ENCODE measurements at regions not wholly inside any gene's neighbourhood (a gene's known extent, or its start where the extent isn't known, plus 50 kb on each side); places are given as distances from the start of the nearest gene placed in this dataset.

- no peak overlapping the region for H3K27ac ChIP-seq (ENCODE audit: low read length)
- no peaks in the 10 kb centered on the region for H3K9me3 ChIP-seq (ENCODE audit: control insufficient read depth, low read depth, low read length)
- H3K4me1 ChIP-seq (ENCODE audit: control insufficient read depth, insufficient read depth, low read length), result no peaks in the 10 kb centered on the region
- no peaks in the 10 kb centered on the region for H3K36me3 ChIP-seq (ENCODE audit: control insufficient read depth, insufficient read depth, low read length)
- WGBS (ENCODE audit: insufficient coverage, low lambda C conversion rate), result 100% methylated on average over 1 of the region's 2 CpGs
- no peak overlapping the region for H3K4me3 ChIP-seq (ENCODE audit: low read length)
- DNase-seq, result no peak
- no peaks in the 10 kb centered on the region for H3K27me3 ChIP-seq (ENCODE audit: control insufficient read depth, insufficient read depth, low read length)
Measured at GRCh38 chr4:180794333-180794732, 1448.9 kb upstream of the TENM3 start.

GRCh38 chr4:180798036-180798577 is 1445.1 kb upstream of the TENM3 start:
- no peak for DNase-seq
- H3K27me3 ChIP-seq (ENCODE audit: control insufficient read depth, insufficient read depth, low read length), result no peaks in the 10 kb centered on the region
- H3K4me1 ChIP-seq (ENCODE audit: control insufficient read depth, insufficient read depth, low read length), result no peaks in the 10 kb centered on the region
- no peak overlapping the region for H3K27ac ChIP-seq (ENCODE audit: low read length)
- no peaks in the 10 kb centered on the region for H3K36me3 ChIP-seq (ENCODE audit: control insufficient read depth, insufficient read depth, low read length)
- no peaks in the 10 kb centered on the region for H3K9me3 ChIP-seq (ENCODE audit: control insufficient read depth, low read depth, low read length)
- no peak overlapping the region for H3K4me3 ChIP-seq (ENCODE audit: low read length)
- no CpG with 5 or more reads among the region's 4 CpGs for WGBS (ENCODE audit: insufficient coverage, low lambda C conversion rate)

- no peak for DNase-seq
- H3K36me3 ChIP-seq (ENCODE audit: control insufficient read depth, insufficient read depth, low read length), result no peaks in the 10 kb centered on the region
- no peaks in the 10 kb centered on the region for H3K9me3 ChIP-seq (ENCODE audit: control insufficient read depth, low read depth, low read length)
- H3K4me3 ChIP-seq (ENCODE audit: low read length), result no peak overlapping the region
- no peaks in the 10 kb centered on the region for H3K27me3 ChIP-seq (ENCODE audit: control insufficient read depth, insufficient read depth, low read length)
- no peak overlapping the region for H3K27ac ChIP-seq (ENCODE audit: low read length)
- H3K4me1 ChIP-seq (ENCODE audit: control insufficient read depth, insufficient read depth, low read length), result no peaks in the 10 kb centered on the region
- WGBS (ENCODE audit: insufficient coverage, low lambda C conversion rate), result 92% methylated on average over 2 of the region's 5 CpGs
Measured at GRCh38 chr4:180799798-180800197, 1443.4 kb upstream of the TENM3 start.

GRCh38 chr4:180805101-180805500 is 1438.1 kb upstream of the TENM3 start:
- 85% methylated on average over 3 of the region's 4 CpGs for WGBS (ENCODE audit: insufficient coverage, low lambda C conversion rate)
- H3K36me3 ChIP-seq (ENCODE audit: control insufficient read depth, insufficient read depth, low read length), result no peaks in the 10 kb centered on the region
- no peak for DNase-seq
- H3K27ac ChIP-seq (ENCODE audit: low read length), result no peak overlapping the region
- H3K4me3 ChIP-seq (ENCODE audit: low read length), result no peak overlapping the region
- H3K4me1 ChIP-seq (ENCODE audit: control insufficient read depth, insufficient read depth, low read length), result no peaks in the 10 kb centered on the region
- no peaks in the 10 kb centered on the region for H3K9me3 ChIP-seq (ENCODE audit: control insufficient read depth, low read depth, low read length)
- no peaks in the 10 kb centered on the region for H3K27me3 ChIP-seq (ENCODE audit: control insufficient read depth, insufficient read depth, low read length)

- no peaks in the 10 kb centered on the region for H3K27me3 ChIP-seq (ENCODE audit: control insufficient read depth, insufficient read depth, low read length)
- H3K4me1 ChIP-seq (ENCODE audit: control insufficient read depth, insufficient read depth, low read length), result no peaks in the 10 kb centered on the region
- H3K36me3 ChIP-seq (ENCODE audit: control insufficient read depth, insufficient read depth, low read length), result no peaks in the 10 kb centered on the region
- H3K9me3 ChIP-seq (ENCODE audit: control insufficient read depth, low read depth, low read length), result no peaks in the 10 kb centered on the region
- WGBS (ENCODE audit: insufficient coverage, low lambda C conversion rate), result no CpG with 5 or more reads among the region's 2 CpGs
- no peak overlapping the region for H3K27ac ChIP-seq (ENCODE audit: low read length)
- H3K4me3 ChIP-seq (ENCODE audit: low read length), result no peak overlapping the region
- no peak for DNase-seq
Measured at GRCh38 chr4:180808862-180809261, 1434.3 kb upstream of the TENM3 start.

GRCh38 chr4:180809439-180809838 is 1433.8 kb upstream of the TENM3 start:
- no peaks in the 10 kb centered on the region for H3K4me1 ChIP-seq (ENCODE audit: control insufficient read depth, insufficient read depth, low read length)
- no peaks in the 10 kb centered on the region for H3K27me3 ChIP-seq (ENCODE audit: control insufficient read depth, insufficient read depth, low read length)
- no peaks in the 10 kb centered on the region for H3K36me3 ChIP-seq (ENCODE audit: control insufficient read depth, insufficient read depth, low read length)
- H3K9me3 ChIP-seq (ENCODE audit: control insufficient read depth, low read depth, low read length), result no peaks in the 10 kb centered on the region
- 17% methylated on average over 1 of the region's 4 CpGs for WGBS (ENCODE audit: insufficient coverage, low lambda C conversion rate)
- H3K27ac ChIP-seq (ENCODE audit: low read length), result no peak overlapping the region
- H3K4me3 ChIP-seq (ENCODE audit: low read length), result no peak overlapping the region
- no peak for DNase-seq

GRCh38 chr4:180810581-180810980 is 1432.6 kb upstream of the TENM3 start:
- no peaks in the 10 kb centered on the region for H3K9me3 ChIP-seq (ENCODE audit: control insufficient read depth, low read depth, low read length)
- no CpG with 5 or more reads among the region's 1 CpG for WGBS (ENCODE audit: insufficient coverage, low lambda C conversion rate)
- H3K4me1 ChIP-seq (ENCODE audit: control insufficient read depth, insufficient read depth, low read length), result no peaks in the 10 kb centered on the region
- no peak overlapping the region for H3K4me3 ChIP-seq (ENCODE audit: low read length)
- no peaks in the 10 kb centered on the region for H3K27me3 ChIP-seq (ENCODE audit: control insufficient read depth, insufficient read depth, low read length)
- H3K27ac ChIP-seq (ENCODE audit: low read length), result no peak overlapping the region
- DNase-seq, result no peak
- H3K36me3 ChIP-seq (ENCODE audit: control insufficient read depth, insufficient read depth, low read length), result no peaks in the 10 kb centered on the region

- H3K27ac ChIP-seq (ENCODE audit: low read length), result no peak overlapping the region
Measured at GRCh38 chr4:180811556-180811955, 1431.6 kb upstream of the TENM3 start.

GRCh38 chr4:180812783-180813182 is 1430.4 kb upstream of the TENM3 start:
- Histone ChIP-seq H3K36me3 (ENCODE audit: control insufficient read depth, insufficient read depth, low read length) (no peaks in the 10 kb centered on the region), H3K27me3 (ENCODE audit: control insufficient read depth, insufficient read depth, low read length) (no peaks in the 10 kb centered on the region), H3K4me1 (ENCODE audit: control insufficient read depth, insufficient read depth, low read length) (no peaks in the 10 kb centered on the region), H3K27ac (ENCODE audit: low read length) (no peak overlapping the region), H3K4me3 (ENCODE audit: low read length) (no peak overlapping the region), H3K9me3 (ENCODE audit: control insufficient read depth, low read depth, low read length) (no peaks in the 10 kb centered on the region)
- WGBS (ENCODE audit: insufficient coverage, low lambda C conversion rate), result 40% methylated on average over 1 of the region's 2 CpGs
- DNase-seq, result no peak

More at GRCh38 chr4:180811556-180811955, 1431.6 kb upstream of the TENM3 start:
- DNase-seq, result no peak
- H3K4me1 ChIP-seq (ENCODE audit: control insufficient read depth, insufficient read depth, low read length), result no peaks in the 10 kb centered on the region
- H3K4me3 ChIP-seq (ENCODE audit: low read length), result no peak overlapping the region
- no peaks in the 10 kb centered on the region for H3K9me3 ChIP-seq (ENCODE audit: control insufficient read depth, low read depth, low read length)
- H3K27me3 ChIP-seq (ENCODE audit: control insufficient read depth, insufficient read depth, low read length), result no peaks in the 10 kb centered on the region
- WGBS (ENCODE audit: insufficient coverage, low lambda C conversion rate), result 0% methylated on average over 1 of the region's 1 CpG
- no peaks in the 10 kb centered on the region for H3K36me3 ChIP-seq (ENCODE audit: control insufficient read depth, insufficient read depth, low read length)

GRCh38 chr4:180814875-180815417 is 1428.3 kb upstream of the TENM3 start:
- Histone ChIP-seq H3K4me1 (ENCODE audit: control insufficient read depth, insufficient read depth, low read length) (no peaks in the 10 kb centered on the region), H3K27ac (ENCODE audit: low read length) (no peak overlapping the region), H3K4me3 (ENCODE audit: low read length) (no peak overlapping the region), H3K9me3 (ENCODE audit: control insufficient read depth, low read depth, low read length) (no peaks in the 10 kb centered on the region), H3K36me3 (ENCODE audit: control insufficient read depth, insufficient read depth, low read length) (no peaks in the 10 kb centered on the region), H3K27me3 (ENCODE audit: control insufficient read depth, insufficient read depth, low read length) (no peaks in the 10 kb centered on the region)
- DNase-seq, result no peak
- WGBS (ENCODE audit: insufficient coverage, low lambda C conversion rate), result 100% methylated on average over 1 of the region's 3 CpGs

GRCh38 chr4:180817529-180817928 is 1425.7 kb upstream of the TENM3 start:
- H3K27me3 ChIP-seq (ENCODE audit: control insufficient read depth, insufficient read depth, low read length), result no peaks in the 10 kb centered on the region
- no peak overlapping the region for H3K4me3 ChIP-seq (ENCODE audit: low read length)
- no peaks in the 10 kb centered on the region for H3K9me3 ChIP-seq (ENCODE audit: control insufficient read depth, low read depth, low read length)
- no CpG with 5 or more reads among the region's 6 CpGs for WGBS (ENCODE audit: insufficient coverage, low lambda C conversion rate)
- no peaks in the 10 kb centered on the region for H3K4me1 ChIP-seq (ENCODE audit: control insufficient read depth, insufficient read depth, low read length)
- H3K27ac ChIP-seq (ENCODE audit: low read length), result no peak overlapping the region
- H3K36me3 ChIP-seq (ENCODE audit: control insufficient read depth, insufficient read depth, low read length), result no peaks in the 10 kb centered on the region
- no peak for DNase-seq
